HG03520 (cell line): ENCODE measurements at regions not wholly inside any gene's neighbourhood (a gene's known extent, or its start where the extent isn't known, plus 50 kb on each side); places are given as distances from the start of the nearest gene placed in this dataset.

ENCODE experiments used
- ATAC-seq: cut with Tn5 transposase; IDR thresholded peaks from one replicate; pipeline ENCODE4 v1.9.1; 2021; ENCODE audit warnings: mild to moderate bottlenecking, moderate library complexity; ENCODE audit not compliant: unreplicated experiment

GRCh38 chr11:91872243-91872642 is 352.4 kb upstream of the FAT3 start:
- ATAC-seq: no peak

- ATAC-seq: no peak
Measured at GRCh38 chr11:91871791-91872190, 352.8 kb upstream of the FAT3 start.

GRCh38 chr11:91871048-91871447 is 353.6 kb upstream of the FAT3 start:
- ATAC-seq: no peak

- no peak for ATAC-seq
Measured at GRCh38 chr11:91869686-91870085, 354.9 kb upstream of the FAT3 start.

- no peak for ATAC-seq
Measured at GRCh38 chr11:91866642-91867041, 358.0 kb upstream of the FAT3 start.

- ATAC-seq: no peak
Measured at GRCh38 chr11:91860661-91861060, 364.0 kb upstream of the FAT3 start.

GRCh38 chr11:91859666-91860065 is 365.0 kb upstream of the FAT3 start:
- ATAC-seq: no peak

GRCh38 chr11:91857179-91857578 is 367.4 kb upstream of the FAT3 start:
- ATAC-seq: no peak

- no peak for ATAC-seq
Measured at GRCh38 chr11:91854780-91855179, 369.8 kb upstream of the FAT3 start.

DNA sequence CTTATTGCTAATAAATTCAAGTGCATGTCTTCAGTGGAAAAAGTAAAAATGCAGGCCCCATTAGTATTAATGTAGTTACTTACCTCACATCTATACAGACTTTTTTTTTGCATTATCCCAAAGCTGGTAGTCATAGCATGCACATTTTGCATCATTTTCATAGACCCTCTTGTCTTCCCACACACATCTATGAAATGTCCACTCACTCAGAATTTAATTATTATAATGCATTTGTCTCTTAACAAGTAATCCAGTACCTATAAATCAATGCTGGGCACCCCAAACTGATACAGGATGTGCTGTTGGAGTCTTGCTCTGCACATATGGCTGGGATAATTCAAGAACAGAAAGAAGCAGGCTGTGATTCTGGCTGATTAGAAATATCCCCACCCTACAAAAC is 370.4 kb upstream of the FAT3 start:
- no peak for ATAC-seq

GRCh38 chr11:91851908-91852307 is 372.7 kb upstream of the FAT3 start:
- ATAC-seq: no peak

DNA sequence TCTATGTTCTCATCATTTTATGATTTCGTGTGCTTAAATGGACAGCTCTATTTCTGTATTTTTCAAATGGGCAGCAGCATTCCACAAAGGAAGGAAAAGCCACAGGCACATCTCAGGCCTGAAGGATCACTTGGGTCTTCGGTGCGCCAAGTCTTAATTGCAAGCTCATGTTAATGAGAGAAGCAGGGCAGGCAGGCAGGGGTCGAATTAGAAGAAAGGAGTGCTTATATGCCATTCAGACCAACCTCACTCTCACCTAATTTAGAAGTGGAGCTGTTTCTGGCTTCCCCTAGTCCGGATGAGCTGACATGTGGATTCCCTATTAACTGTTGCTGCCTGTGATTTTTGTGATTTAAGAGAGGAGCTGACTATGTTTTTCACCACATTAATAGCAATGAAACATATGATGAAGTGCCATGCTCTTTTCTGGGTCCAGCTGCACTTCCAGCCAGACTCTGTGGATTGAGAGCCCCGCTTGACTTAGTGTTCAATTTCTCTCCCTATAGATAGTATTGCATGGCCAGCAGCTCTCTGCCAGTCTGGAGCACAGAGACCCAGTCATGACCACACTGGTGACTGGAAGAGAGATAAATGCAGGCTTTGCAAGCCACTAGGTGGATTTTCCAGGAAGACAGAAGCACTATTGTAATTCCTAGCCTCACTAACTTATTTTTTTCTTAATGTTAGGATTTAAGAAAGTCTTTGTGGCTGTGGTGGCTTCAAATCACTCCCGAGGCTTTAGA is 373.9 kb upstream of the FAT3 start:
- ATAC-seq: no peak

GRCh38 chr11:91850021-91850420 is 374.6 kb upstream of the FAT3 start:
- no peak for ATAC-seq

- no peak for ATAC-seq
Measured at GRCh38 chr11:91846649-91847048, 378.0 kb upstream of the FAT3 start.

DNA sequence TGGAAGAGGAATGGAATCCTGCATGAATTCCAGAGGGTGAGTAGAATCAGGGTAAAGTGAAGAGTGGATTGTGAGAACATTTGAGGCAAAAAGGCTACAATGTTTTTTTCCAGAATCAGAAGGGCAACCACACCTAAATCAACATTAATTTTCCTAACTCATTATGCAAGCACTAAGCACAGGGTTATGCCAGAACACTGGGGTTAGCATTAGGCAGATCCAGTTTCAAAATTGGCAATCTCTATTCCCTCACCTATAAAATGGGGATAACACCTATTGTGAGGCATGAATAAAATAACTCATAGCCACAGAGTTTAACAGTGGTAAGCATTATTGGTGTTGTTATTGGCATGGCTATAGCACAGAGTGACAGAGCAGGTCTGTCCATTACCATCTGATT is 378.6 kb upstream of the FAT3 start:
- ATAC-seq: no peak

DNA sequence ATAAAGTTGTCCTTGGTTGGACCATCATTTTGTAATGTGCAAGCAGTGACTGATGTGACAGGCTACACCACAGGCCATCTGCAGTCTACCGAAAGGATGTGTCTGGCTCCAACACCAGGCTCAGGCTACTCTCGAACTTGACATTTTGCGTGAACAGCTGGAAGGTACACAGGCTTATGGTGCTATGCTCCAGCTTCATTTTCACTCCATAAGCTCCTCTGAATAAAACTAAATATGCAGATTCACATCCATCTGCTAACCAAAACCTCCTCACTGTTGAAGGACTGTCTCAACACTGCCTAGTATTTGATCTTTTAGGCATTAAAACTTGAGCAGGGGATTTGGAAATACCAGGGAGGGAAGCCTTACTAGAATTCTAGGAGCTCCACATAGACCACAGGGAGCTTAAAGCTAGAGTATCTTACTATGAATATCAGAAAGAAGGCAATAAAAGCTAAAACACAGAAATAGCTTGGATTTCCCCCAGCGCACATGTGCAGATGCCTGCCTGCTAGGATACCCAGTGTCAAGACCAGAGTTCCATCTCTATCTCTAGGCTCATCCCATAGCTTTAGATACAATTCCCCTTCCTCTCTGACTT is 383.9 kb upstream of the FAT3 start:
- ATAC-seq: no peak

GRCh38 chr11:91837411-91838330 is 386.9 kb upstream of the FAT3 start:
- no peak for ATAC-seq

- no peak for ATAC-seq
Measured at GRCh38 chr11:91835051-91835560, 389.5 kb upstream of the FAT3 start.

DNA sequence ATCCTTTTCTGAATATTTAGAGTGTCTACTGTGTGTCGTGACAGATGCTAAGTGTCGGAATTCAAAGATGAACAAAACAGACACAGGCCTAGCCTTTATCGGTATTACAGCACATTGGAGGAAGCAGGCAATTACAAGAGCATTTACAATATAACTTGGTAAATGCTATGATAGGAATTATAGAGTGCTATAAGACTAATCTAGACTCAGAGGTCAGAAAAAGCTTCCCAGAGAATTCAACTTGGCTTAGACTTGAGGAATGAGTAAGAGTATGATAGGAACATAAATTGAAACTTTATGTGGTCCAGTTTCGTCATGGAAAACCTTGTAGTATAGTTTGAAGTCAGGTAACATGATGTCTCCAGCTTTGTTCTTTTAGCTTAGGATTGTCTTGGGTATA is 395.7 kb upstream of the FAT3 start:
- ATAC-seq: no peak

DNA sequence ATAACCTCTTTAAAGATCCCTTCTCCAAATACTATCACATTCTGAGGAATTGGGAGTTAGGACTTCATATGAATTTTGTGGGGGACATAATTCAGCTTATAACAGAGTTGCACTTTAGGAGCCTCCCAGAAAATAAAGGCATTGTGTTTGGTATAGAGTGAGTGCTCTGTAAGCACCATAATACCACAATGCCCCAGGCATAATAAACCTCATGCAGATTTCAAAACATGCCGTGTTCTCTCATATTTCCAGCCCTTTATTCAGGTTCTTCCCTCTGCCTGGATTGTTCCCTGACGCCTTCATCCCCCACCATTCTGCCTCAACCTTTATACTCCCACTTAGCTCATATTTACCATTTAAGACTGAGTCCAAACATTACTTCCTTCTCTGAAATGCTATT is 398.8 kb upstream of the FAT3 start:
- no peak for ATAC-seq

DNA sequence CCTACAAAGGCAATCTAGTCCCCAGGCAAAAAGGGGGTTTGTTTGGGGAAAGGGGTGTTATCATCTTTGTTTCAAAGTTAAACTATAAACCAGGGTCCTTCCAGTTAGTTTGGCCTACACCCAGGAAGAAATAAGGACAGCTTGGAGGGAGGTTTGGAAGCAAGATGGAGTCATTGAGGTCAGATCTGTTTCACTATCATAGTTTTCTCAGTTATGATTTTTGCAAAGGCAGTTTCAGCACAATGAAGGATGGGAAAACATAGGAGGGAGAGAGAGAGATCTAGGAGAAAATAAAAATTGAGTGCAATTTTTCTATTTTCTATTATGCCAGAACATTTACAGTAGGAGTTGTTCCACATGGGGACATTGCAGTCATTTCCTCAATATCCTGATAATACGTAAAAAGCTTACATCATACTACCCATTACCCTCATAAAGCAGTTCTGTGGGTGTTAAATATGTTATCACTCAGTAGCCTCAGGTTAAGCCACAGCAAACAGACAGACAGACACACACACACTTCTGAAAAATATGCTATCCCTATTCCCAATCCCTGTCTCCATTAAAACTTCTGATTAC is 401.3 kb upstream of the FAT3 start:
- ATAC-seq: no peak
